Pancreas (tissue), 10 donors: ENCODE measurements at regions not wholly inside any gene's neighbourhood (a gene's known extent, or its start where the extent isn't known, plus 50 kb on each side); places are given as distances from the start of the nearest gene placed in this dataset.

Experiments used
- ATAC-seq, 4 donors: fragments of 200-7000 bp; cut with Tn5 transposase; one replicate each; pipeline versions ENCODE4 v1.8.0 to v1.9.1; 2020; ENCODE audit warnings: mild to moderate bottlenecking in 4 of 4, moderate library complexity in 4 of 4
- DNase-seq, 6 donors: peaks; one replicate each; pipeline ENCODE4 v3.0.0-alpha.2; 2020
- FAIRE-seq: peaks from 2 replicates; lab custom pipeline; 2012; peaks lifted over from hg19 to GRCh38; lab: Jason Lieb, UNC
- H3K27ac ChIP-seq, 4 donors: fragments of 200-600 bp; sonication (generic); 1 replicate in 3 of 4; 2 replicates in 1 of 4; pipeline versions ENCODE4 v1.5.0 to v1.8.0; 2020
- H3K27me3 ChIP-seq, 4 donors: fragments of 200-600 bp; one replicate each; pipeline ENCODE4 v1.8.0; 2021
- H3K36me3 ChIP-seq, 3 donors: fragments of 200-600 bp; sonication (generic) in 1 of 3; one replicate each; pipeline versions ENCODE4 v1.5.0 to v1.8.0; 2020 to 2021
- H3K4me1 ChIP-seq, 3 donors: fragments of 200-600 bp; one replicate each; pipeline ENCODE4 v1.8.0; 2021
- H3K4me3 ChIP-seq, 4 donors: fragments of 200-600 bp; sonication (generic) in 2 of 4; one replicate each; pipeline versions ENCODE4 v1.5.0 to v1.8.0; 2020 to 2021
- H3K9me3 ChIP-seq, 4 donors: fragments of 200-600 bp; one replicate each; pipeline ENCODE4 v1.8.0; 2021
- WGBS, 2 donors: extraction: QIAGEN DNeasy Blood & Tissue Kit; methylation state at CpG; one replicate each; pipeline ENCODE4 v1.1.7; 2013; 5-methylcytosine and 5-hydroxymethylcytosine counted together
- intact Hi-C, 3 donors: fragments of 100-400 bp; cut with DNase I; formaldehyde crosslinking; loops; one replicate each; pipeline versions ENCODE4 v1.11.1 to v1.14.2; 2022
- TF ChIP-seq, protein P1 (sequence below), 4 donors: fragments of 200-600 bp; sonication (generic) in 3 of 4; IDR thresholded peaks; one replicate each; pipeline versions ENCODE4 v1.5.0 to v1.8.0; 2021; ENCODE audit warnings: antibody characterized with exemption in 4 of 4
- donor health status: healthy with polysubstance abuse.
- donor health status: DM: no; HTN: no; CAD: no; lungs with moderate emphysema.
- donor health status: DM: no; HTN: no; CAD: no.
- donor health status: control.
- donor health status: control.
- donor health status: Bipolar disorder and iron deficiency.
- donor health status: DM: yes; HTN: yes; CAD: no.
- donor health status: DM: no; HTN: no; CAD: no.
- donor health status: DM: no; HTN: no; CAD: no.
- donor health status: DM: yes; HTN: yes; CAD: no.

DNA sequence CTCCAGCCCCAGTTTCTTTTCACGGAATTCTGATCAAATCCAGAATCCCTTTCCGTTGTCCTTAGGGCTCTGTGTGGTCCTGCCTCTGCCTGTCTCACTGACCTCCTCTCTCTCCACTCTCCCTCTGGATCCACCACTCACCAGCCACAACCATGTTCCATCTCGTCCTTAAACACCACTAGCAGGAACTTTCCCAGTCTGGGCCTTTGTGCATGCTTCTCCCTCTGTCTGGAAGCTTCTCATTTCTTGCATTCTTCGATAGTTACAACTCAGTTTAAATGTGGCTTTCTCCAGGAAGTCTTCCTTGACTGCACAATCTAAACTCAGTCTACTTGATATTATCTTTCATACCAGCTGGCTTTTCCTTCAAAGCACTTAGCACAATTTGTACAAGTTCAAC, 117.7 kb upstream of the MSX2 start:
- Histone ChIP-seq H3K4me1 (no peaks in the 10 kb centered on the region), H3K9me3 (no peaks in the 10 kb centered on the region), H3K27me3 (no peaks in the 10 kb centered on the region), H3K36me3 (no peaks in the 10 kb centered on the region), H3K4me3 (no peak overlapping the region), H3K27ac (no peak overlapping the region)
- FAIRE-seq (no peak), DNase-seq (no peak), ATAC-seq (no peak)
- WGBS, 2 donors = 48 to 55% methylated on average over 4 of the region's 4 CpGs
- intact Hi-C loops = no loop called here
- TF ChIP-seq, protein P1, sequence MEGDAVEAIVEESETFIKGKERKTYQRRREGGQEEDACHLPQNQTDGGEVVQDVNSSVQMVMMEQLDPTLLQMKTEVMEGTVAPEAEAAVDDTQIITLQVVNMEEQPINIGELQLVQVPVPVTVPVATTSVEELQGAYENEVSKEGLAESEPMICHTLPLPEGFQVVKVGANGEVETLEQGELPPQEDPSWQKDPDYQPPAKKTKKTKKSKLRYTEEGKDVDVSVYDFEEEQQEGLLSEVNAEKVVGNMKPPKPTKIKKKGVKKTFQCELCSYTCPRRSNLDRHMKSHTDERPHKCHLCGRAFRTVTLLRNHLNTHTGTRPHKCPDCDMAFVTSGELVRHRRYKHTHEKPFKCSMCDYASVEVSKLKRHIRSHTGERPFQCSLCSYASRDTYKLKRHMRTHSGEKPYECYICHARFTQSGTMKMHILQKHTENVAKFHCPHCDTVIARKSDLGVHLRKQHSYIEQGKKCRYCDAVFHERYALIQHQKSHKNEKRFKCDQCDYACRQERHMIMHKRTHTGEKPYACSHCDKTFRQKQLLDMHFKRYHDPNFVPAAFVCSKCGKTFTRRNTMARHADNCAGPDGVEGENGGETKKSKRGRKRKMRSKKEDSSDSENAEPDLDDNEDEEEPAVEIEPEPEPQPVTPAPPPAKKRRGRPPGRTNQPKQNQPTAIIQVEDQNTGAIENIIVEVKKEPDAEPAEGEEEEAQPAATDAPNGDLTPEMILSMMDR (IDR thresholded peaks at IDR 0.05) = no peak

DNA sequence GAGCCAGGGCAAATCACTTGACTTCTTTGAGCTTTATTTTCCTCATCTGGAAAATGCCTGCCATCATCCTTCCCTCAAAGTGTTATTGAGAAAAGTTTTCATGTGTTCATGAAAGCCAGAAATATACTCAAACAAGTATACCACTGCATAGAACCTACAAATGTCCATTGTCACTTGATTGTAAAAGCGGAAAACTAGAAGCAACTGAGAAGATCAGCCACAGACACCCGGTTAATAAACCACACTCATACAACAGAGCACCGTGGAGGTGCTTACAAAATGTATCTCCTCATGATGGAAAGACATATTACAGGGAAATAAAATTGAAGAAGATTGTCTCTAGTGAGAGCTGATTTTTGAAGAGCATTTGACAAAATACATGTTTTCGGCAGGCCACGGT, 117.2 kb upstream of the MSX2 start:
- FAIRE-seq = no peak
- H3K9me3 ChIP-seq = no peaks in the 10 kb centered on the region
- H3K4me1 ChIP-seq = no peaks in the 10 kb centered on the region
- intact Hi-C loops = no loop called here
- no peak overlapping the region for H3K27ac ChIP-seq
- no peak for ATAC-seq
- H3K36me3 ChIP-seq = no peaks in the 10 kb centered on the region
- TF ChIP-seq, protein P1 (IDR thresholded peaks at IDR 0.05) = no peak
- H3K4me3 ChIP-seq = no peak overlapping the region
- 84 to 94% methylated on average over 5 of the region's 5 CpGs for WGBS, 2 donors
- H3K27me3 ChIP-seq = no peaks in the 10 kb centered on the region
- DNase-seq = no peak

DNA sequence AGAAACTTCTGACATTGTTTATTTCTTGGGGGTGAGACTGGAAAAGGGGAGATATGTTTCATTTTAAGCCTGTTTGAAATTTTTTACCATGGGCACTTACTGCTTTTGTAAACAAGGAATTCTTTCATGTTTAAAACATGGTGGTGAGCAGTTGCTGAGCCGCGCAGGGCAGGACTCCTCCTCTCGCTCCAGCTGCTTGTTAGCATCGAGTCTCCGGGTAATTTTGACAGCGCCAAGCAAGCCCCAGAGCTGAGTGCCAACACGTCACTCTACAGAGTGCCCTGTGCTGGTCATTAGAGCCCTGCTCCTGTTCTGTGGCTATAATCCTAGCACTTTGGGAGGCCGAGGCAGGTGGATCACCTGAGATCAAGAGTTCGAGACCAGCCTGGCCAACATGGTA, 116.5 kb upstream of the MSX2 start:
- ATAC-seq (no peak), DNase-seq (no peak), FAIRE-seq (no peak)
- Histone ChIP-seq H3K4me1 (no peaks in the 10 kb centered on the region), H3K27me3 (no peaks in the 10 kb centered on the region), H3K36me3 (no peaks in the 10 kb centered on the region), H3K9me3 (no peaks in the 10 kb centered on the region), H3K27ac (no peak overlapping the region), H3K4me3 (no peak overlapping the region)
- TF ChIP-seq, protein P1 (IDR thresholded peaks at IDR 0.05) = no peak
- intact Hi-C loops = no loop called here
- WGBS, 2 donors = 67 to 79% methylated on average over 9 of the region's 9 CpGs

DNA sequence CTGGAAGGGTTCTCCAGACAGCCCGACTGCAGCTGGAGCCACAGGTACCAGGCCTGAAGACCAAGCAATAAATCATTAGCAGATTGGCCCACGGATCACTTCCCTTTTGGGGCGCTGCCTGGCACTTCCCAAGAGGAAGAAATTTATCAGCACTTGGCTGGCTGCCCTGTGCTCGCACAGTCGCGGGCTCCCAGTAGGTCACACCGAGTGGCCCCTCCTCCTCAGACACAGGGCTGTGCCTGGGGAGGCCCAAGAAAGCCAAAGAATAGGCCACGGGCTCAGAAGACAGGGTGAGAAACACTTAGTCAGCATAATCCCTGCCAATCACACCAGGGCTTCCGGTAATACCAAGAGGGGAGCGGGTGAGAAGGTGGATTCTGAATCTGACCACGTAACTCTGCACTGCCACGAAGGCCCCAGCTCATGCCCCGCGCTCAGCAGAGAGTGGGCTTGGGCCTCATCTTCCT, 115.7 kb upstream of the MSX2 start:
- ATAC-seq = peak; percentile 87 to 92 (median 92)
- DNase-seq = peak; percentile 57 to 85 (median 73)
- FAIRE-seq = no peak
- Histone ChIP-seq H3K4me3 (no peak overlapping the region), H3K4me1 (no peaks in the 10 kb centered on the region), H3K27ac (peak overlapping the region in 1 of 4 donors; percentile 35), H3K36me3 (no peaks in the 10 kb centered on the region), H3K27me3 (peaks cover 0 to 3% (median 0%) of the 10 kb centered on the region in 4 donors), H3K9me3 (no peaks in the 10 kb centered on the region)
- TF ChIP-seq, protein P1 (IDR thresholded peaks at IDR 0.05) = no peak
- WGBS, 2 donors = 28 to 30% methylated on average over 14 of the region's 14 CpGs
- intact Hi-C loops = no loop called here

DNA sequence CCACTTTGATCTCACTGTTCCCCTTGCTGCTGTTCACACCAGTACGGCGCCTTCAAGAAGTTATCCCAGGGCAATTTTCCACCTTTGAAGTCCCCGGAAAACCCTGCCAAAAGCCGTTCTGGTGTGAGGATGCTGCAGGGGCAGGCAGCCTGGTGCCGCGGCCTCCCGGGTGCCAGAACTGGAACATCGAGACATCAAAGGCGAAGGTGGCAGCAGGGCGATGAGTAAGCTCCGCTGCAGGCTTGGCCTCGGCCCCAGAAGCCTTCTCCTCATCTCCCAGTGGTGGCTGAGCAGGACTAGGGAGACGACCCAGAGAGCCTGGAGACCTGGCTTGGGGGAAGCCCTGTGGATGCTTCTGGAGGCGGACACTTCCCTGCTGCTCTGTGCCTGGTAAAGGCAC, 115.3 kb upstream of the MSX2 start:
- peak; percentile 38 to 73 (median 56) for ATAC-seq
- TF ChIP-seq, protein P1 (IDR thresholded peaks at IDR 0.05) = no peak
- FAIRE-seq = no peak
- Histone ChIP-seq H3K4me1 (no peaks in the 10 kb centered on the region), H3K27ac (peak overlapping the region in 1 of 4 donors; percentile 35), H3K9me3 (no peaks in the 10 kb centered on the region), H3K4me3 (no peak overlapping the region), H3K36me3 (no peaks in the 10 kb centered on the region), H3K27me3 (peaks cover 0 to 3% (median 0%) of the 10 kb centered on the region in 4 donors)
- DNase-seq = peak in 4 of 6 donors; percentile 18 to 56 (median 40)
- intact Hi-C loops = no loop called here
- 55 to 56% methylated on average over 14 of the region's 14 CpGs for WGBS, 2 donors
